ENCODE measurements at regions not wholly inside any gene's neighbourhood (a gene's known extent, or its start where the extent isn't known, plus 50 kb on each side); places are given as distances from the start of the nearest gene placed in this dataset.
"Not testable (repeated sequence)": the region's sequence is repeated elsewhere in the genome, so short reads cannot be mapped to it uniquely, and the experiment has no call there.

DNA sequence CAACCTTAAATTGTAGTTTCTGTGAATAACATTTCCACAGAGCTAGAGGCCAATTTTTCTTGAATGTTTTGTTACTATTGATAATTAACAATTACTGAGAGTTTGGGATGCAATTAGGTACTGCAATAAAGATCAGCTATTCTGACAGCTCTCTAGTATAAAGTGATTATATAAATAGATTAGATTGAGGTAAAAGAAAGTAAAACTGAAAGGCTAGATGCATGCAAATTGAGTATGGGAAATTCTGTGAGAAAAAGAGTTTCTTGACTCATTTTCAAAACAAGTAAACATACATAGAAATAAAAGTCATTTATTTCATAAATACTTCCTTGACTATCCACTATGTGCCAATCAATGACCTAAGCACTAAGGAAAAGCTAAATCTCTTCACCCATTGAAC lies 1087.5 kb upstream of the ATXN8OS start:
- no peaks in the 10 kb centered on the region for H3K36me3 ChIP-seq (ENCODE audit: control insufficient read depth, insufficient read depth, low read length)
- no peaks in the 10 kb centered on the region for H3K27me3 ChIP-seq (ENCODE audit: control insufficient read depth, insufficient read depth, low read length)
- DNase-seq (ENCODE audit: low read depth) = no peak
- TF ChIP-seq, protein P1, sequence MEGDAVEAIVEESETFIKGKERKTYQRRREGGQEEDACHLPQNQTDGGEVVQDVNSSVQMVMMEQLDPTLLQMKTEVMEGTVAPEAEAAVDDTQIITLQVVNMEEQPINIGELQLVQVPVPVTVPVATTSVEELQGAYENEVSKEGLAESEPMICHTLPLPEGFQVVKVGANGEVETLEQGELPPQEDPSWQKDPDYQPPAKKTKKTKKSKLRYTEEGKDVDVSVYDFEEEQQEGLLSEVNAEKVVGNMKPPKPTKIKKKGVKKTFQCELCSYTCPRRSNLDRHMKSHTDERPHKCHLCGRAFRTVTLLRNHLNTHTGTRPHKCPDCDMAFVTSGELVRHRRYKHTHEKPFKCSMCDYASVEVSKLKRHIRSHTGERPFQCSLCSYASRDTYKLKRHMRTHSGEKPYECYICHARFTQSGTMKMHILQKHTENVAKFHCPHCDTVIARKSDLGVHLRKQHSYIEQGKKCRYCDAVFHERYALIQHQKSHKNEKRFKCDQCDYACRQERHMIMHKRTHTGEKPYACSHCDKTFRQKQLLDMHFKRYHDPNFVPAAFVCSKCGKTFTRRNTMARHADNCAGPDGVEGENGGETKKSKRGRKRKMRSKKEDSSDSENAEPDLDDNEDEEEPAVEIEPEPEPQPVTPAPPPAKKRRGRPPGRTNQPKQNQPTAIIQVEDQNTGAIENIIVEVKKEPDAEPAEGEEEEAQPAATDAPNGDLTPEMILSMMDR (IDR thresholded peaks at IDR 0.05; ENCODE audit: insufficient read depth, low read length, poor library complexity, severe bottlenecking) = no peak
- no peak overlapping the region for H3K4me3 ChIP-seq (ENCODE audit: low read depth, low read length)

DNA sequence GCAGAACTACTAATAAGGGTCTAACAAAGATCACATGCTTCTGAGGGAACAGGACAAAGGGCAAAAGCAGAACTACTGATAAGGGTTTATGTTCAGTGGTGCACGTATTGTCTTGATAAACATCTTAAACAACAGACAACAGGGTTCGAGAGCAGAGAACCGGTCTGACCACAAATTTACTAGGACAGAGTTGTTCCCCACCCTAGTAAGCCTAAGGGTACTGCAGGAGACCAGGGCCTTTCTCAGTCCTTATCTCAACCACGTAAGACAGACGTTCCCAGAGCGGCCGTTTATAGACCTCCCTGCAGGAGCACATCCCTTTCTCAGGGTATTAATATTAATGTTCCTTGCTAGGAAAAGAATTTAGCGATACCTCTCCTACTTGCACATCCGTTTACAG lies 1089.5 kb upstream of the ATXN8OS start:
- H3K4me3 ChIP-seq (ENCODE audit: low read depth, low read length); H3K36me3 ChIP-seq (ENCODE audit: control insufficient read depth, insufficient read depth, low read length); DNase-seq (ENCODE audit: low read depth); H3K27me3 ChIP-seq (ENCODE audit: control insufficient read depth, insufficient read depth, low read length): not testable (repeated sequence)

DNA sequence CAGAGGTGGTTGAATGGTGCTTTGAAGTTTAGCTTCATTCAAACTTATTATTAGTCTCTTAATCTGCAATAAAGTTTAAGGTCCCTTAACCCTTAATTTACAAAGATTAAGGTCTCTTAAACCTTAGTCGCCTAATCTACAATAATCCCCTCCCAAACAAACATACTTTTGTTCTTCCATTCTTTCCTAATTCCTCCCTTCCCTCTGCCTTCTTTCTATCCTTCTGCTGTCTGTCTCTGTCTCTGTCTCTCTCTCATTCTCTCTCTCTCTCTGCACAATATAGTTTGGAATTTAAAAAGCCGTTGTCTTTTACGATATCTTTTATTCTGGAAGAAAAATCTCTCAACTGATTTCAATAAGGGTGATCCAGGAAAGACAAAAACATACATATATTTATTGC lies 1096.8 kb upstream of the ATXN8OS start:
- H3K27me3 ChIP-seq (ENCODE audit: control insufficient read depth, insufficient read depth, low read length) = no peaks in the 10 kb centered on the region
- no peak overlapping the region for H3K4me3 ChIP-seq (ENCODE audit: low read depth, low read length)
- no peak for DNase-seq (ENCODE audit: low read depth)
- TF ChIP-seq, protein P1 (IDR thresholded peaks at IDR 0.05; ENCODE audit: insufficient read depth, low read length, poor library complexity, severe bottlenecking) = no peak
- H3K36me3 ChIP-seq (ENCODE audit: control insufficient read depth, insufficient read depth, low read length) = no peaks in the 10 kb centered on the region

DNA sequence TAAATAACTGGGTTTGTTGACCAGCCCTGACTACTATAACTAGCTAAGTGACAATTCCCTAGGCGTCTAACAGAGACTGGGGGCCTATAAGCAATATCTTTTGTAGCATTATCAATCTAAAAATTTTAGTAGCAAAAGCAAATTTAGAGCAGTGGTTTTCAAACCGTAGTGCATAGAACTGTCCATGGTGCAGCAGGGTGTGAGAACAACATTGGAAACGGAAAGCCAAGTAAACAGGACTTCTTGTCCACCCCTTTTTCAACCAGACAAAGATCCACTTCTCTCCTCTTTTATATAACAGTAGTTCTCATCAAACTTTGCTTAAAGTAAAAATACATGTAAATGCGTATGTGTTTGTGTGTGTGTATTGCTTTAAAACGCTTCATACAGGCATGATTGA lies 1099.1 kb upstream of the ATXN8OS start:
- Histone ChIP-seq H3K36me3 (ENCODE audit: control insufficient read depth, insufficient read depth, low read length) (no peaks in the 10 kb centered on the region), H3K4me3 (ENCODE audit: low read depth, low read length) (no peak overlapping the region), H3K27me3 (ENCODE audit: control insufficient read depth, insufficient read depth, low read length) (no peaks in the 10 kb centered on the region)
- DNase-seq (ENCODE audit: low read depth) = no peak
- TF ChIP-seq, protein P1 (IDR thresholded peaks at IDR 0.05; ENCODE audit: insufficient read depth, low read length, poor library complexity, severe bottlenecking) = no peak

DNA sequence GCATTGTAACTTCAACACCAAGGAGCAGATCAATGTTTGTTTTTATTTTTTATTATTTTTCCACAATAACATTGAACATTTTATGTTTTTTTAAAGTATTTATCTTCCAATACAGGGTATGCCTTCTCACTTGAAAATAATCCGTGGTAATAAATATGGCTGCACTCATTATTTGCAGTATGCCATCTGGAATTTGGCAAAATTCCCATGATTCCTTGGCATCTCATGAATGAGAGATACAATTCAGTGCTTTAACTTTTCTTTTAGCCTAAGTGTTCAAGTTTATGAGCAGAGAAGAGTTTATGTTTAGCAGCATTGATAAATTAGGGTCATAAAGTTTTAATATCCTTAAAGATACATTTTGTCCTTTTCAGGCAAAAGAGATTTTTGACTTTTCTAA lies 1109.6 kb upstream of the ATXN8OS start:
- no peak for DNase-seq (ENCODE audit: low read depth)
- H3K27me3 ChIP-seq (ENCODE audit: control insufficient read depth, insufficient read depth, low read length) = no peaks in the 10 kb centered on the region
- TF ChIP-seq, protein P1 (IDR thresholded peaks at IDR 0.05; ENCODE audit: insufficient read depth, low read length, poor library complexity, severe bottlenecking) = no peak

DNA sequence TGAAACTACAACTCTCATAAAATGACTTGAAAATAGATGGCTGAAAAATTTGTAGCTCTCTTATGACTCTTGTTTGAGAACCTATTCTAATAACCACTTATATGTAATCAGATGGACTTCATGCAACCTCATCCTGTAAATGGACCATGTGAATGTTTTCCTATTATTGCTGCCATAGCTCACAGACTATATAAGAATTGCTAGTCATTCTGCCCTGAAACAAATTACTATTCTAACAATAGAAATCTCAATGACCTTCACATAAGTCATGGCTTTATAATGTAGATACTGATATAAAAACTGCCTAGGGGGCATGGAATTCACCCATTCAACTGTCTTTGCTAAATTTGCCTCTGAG lies 1111.0 kb upstream of the ATXN8OS start:
- Histone ChIP-seq H3K27me3 (ENCODE audit: control insufficient read depth, insufficient read depth, low read length) (no peaks in the 10 kb centered on the region), H3K36me3 (ENCODE audit: control insufficient read depth, insufficient read depth, low read length) (no peaks in the 10 kb centered on the region), H3K4me3 (ENCODE audit: low read depth, low read length) (no peak overlapping the region)
- TF ChIP-seq, protein P1 (IDR thresholded peaks at IDR 0.05; ENCODE audit: insufficient read depth, low read length, poor library complexity, severe bottlenecking) = no peak
- no peak for DNase-seq (ENCODE audit: low read depth)

More for the DNA sequence above, 1109.6 kb upstream of the ATXN8OS start:
- Histone ChIP-seq H3K36me3 (ENCODE audit: control insufficient read depth, insufficient read depth, low read length) (no peaks in the 10 kb centered on the region), H3K4me3 (ENCODE audit: low read depth, low read length) (no peak overlapping the region)
